H1 (cell line): ENCODE measurements at regions not wholly inside any gene's neighbourhood (a gene's known extent, or its start where the extent isn't known, plus 50 kb on each side); places are given as distances from the start of the nearest gene placed in this dataset.
A peak's percentile ranks its signal among the peaks of the same experiment; 100 is the strongest.

ENCODE experiments used
- CBX8 ChIP-seq: fragments of 300-800, 300-1000 bp; sonication (generic); IDR thresholded peaks from 2 replicates; pipeline ENCODE4 v1.7.1; 2016; ENCODE audit warnings: low read depth, low read length, borderline replicate concordance
- CHD1 ChIP-seq: IDR thresholded peaks from 2 replicates; pipeline ENCODE4 v1.6.1; 2012; ENCODE audit warnings: low read depth, low read length, improper control_type of control experiment
- CHD7 ChIP-seq: fragments of 300-600 bp; sonication (generic); IDR thresholded peaks from 2 replicates; pipeline ENCODE4 v1.7.1; 2012; ENCODE audit warnings: low read length, moderate library complexity, mild to moderate bottlenecking, inconsistent platforms; ENCODE audit not compliant: insufficient replicate concordance
- CREB1 ChIP-seq: IDR thresholded peaks from 2 replicates; pipeline ENCODE4 v1.6.1; 2012; ENCODE audit warnings: inconsistent platforms
- CTBP2 ChIP-seq: IDR thresholded peaks from 2 replicates; pipeline ENCODE4 v1.7.0; 2011; ENCODE audit warnings: borderline replicate concordance, mild to moderate bottlenecking, moderate library complexity, mixed read lengths, low read length; ENCODE audit not compliant: insufficient read depth, insufficient read length
- HDAC6 ChIP-seq: IDR thresholded peaks from one replicate; pipeline ENCODE4 v1.7.1; 2012; ENCODE audit warnings: low read depth, mild to moderate bottlenecking, inconsistent platforms, low read length, moderate library complexity
- JUND ChIP-seq: IDR thresholded peaks from 2 replicates; pipeline ENCODE4 v1.6.1; 2011; ENCODE audit warnings: mild to moderate bottlenecking, improper control_type of control experiment, low read length
- NANOG ChIP-seq: IDR thresholded peaks from 2 replicates; pipeline ENCODE4 v1.6.1; 2011; ENCODE audit warnings: low read length, low read depth, mild to moderate bottlenecking, inconsistent platforms; ENCODE audit not compliant: insufficient read depth, poor library complexity, severe bottlenecking
- SP1 ChIP-seq: IDR thresholded peaks from 2 replicates; pipeline ENCODE4 v1.6.1; 2011; ENCODE audit warnings: low read depth, low read length
- SP4 ChIP-seq: IDR thresholded peaks from 2 replicates; pipeline ENCODE4 v1.6.1; 2012; ENCODE audit warnings: low read length, inconsistent platforms
- TAF1 ChIP-seq: IDR thresholded peaks from 2 replicates; pipeline ENCODE4 v1.6.1; 2011; ENCODE audit warnings: mild to moderate bottlenecking, low read depth, low read length
- TBP ChIP-seq: IDR thresholded peaks from 2 replicates; pipeline ENCODE4 v1.6.1; 2011; ENCODE audit warnings: low read depth, low read length, improper control_type of control experiment

GRCh38 chr2:146540271-146540932, 1304.4 kb upstream of the ACVR2A start (continued):
- peak; percentile 97 for TF ChIP-seq CHD7
- no peak for TF ChIP-seq CHD1
- no peak for TF ChIP-seq CBX8
- no peak for TF ChIP-seq SP4
- peak; percentile 49 for TF ChIP-seq NANOG
- TF ChIP-seq HDAC6, result no peak
- peak; percentile 58; the same call in 1 of the 2 replicates for TF ChIP-seq JUND
- peak; percentile 53; the same call in 1 of the 2 replicates for TF ChIP-seq SP1
- TF ChIP-seq CREB1, result no peak
- no peak for TF ChIP-seq CTBP2
- no peak for TF ChIP-seq TBP
- TF ChIP-seq TAF1, result 0 out of 2 replicates have a peak, but pooled peaks have one; percentile 28
